ENCODE measurements at regions not wholly inside any gene's neighbourhood (a gene's known extent, or its start where the extent isn't known, plus 50 kb on each side); places are given as distances from the start of the nearest gene placed in this dataset.
"Not testable (repeated sequence)": the region's sequence is repeated elsewhere in the genome, so short reads cannot be mapped to it uniquely, and the experiment has no call there.

DNA sequence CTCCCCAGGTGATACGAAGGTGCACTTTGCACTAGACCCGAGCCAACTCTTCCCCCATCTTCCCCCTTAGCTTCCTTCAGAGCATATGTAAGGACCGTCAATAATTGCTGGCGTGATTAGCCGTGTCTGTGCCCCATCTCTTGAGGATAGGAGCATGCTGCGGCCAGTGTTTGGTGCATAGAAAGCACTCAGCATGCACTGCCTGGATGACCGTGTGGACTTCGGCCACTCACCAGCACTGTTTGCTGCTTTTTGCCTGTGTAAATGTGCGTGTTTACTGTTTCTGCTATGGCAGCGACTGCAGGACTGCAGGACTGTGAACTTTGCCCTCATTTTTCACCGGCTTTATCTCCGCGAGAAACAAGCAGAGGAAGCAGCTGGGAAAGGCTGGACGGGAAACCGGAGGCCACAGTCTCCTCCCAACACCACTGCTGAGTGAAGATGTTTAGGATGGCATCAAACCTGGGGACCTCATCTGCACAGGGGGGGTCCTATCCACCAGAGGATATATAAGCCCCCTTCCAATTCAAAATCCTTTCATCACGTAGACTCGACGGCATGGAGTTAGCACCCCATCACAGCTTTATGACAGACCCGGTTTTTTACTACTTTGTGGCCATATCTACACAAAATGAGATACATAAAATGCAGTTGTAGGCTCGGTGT, 150.6 kb upstream of the AFDN start:
- no peak for DNase-seq

DNA sequence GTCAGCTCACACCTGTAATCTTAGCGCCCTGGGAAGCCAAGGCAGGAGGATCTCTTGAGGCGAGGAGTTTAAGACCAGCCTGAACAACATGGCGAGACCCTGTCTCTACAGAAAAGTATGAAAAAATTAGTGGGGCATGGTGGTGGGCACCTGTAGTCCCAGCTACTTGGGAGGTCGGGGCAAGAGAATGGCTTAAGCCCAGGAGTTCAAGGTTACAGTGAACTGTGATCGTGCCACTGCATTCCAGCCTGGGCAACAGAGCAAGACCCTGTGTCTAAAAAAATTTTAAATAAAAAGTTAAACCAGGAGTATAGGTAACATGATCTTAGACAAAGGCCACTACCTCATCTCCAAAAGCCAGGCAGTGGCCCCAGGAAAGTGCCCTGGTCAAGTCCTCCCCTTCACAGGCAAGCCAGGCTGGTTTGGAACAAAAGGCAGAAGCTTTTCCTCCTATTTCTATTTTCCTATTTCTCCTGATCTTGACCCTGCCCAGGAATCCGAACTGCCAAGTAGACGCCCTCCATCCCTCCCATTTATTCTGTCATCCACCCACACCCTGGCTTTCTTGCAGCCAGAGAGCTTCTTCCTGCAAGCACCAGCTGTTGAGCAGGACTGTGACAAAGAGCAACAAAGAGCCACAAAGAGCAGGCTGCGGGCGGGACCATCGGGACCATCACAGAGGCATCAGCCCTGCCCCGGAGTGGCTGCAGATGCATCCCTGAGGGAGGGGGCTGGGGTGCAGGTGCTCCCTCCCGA, 149.9 kb upstream of the AFDN start:
- DNase-seq = no peak

DNA sequence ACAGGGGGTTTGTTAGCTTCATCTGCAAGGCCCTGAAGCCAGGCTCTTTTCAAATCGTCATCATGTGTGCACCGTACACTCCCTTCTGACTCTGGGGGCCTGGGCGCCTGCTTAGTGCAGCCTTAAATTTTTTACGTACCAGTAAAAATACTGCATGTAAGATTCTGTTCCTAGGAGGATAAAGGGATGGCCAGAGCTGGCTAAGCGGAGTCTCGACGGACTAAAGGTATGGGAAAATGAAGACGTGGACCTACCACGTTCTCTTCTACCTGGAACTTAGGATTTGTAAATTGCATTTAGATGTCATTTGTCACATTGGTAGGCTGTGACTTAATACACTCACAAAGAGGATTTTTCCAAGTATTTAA, 149.3 kb upstream of the AFDN start:
- DNase-seq = no peak

DNA sequence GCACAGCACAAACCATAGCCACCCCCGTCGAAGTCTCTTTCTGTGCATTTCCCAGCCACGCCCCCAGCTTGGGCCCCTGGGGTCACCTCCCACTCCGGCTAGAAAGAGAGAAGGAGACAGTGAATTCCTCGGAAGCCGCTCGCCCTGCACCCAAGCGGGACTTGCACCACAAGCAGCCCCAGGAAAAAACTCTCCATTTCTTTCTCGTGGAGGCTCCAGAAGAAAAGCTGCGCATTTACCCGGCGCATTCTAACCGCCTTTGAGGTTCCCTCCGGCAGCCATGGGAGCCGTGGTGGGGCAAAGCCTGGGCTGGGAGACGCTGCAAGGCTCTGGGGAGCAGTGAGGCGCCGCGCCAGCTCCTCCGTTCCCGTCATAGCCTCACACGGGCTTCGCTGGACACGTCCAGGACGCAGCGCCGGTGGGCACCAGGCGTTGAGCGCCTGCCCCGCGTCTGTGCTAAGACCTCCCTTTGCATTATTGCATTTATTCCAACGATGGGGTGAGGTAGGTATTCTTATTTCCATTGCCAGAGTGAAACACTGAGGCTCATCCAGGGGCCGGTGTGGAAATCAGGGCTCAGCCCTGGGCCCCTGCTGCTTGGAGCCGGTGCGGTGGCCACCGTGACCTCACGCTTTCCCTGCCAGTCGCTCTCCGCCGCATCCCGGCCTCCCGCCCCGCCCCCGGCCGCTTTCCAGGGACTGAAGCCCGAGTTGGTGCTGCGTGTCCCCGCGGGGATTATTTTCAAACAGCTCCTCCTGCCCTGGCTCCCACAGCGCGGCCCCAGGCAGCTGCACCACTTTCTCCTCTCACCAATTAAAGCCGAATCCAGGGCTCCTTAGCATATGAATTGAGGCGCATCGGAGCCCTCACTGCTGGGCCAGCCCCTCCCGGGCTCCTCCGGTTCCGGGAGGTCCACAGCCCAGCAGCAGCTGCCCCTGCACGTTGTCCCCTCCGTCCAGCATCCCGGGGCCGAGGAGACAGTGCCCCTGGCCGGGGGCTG, 148.3 kb upstream of the AFDN start:
- DNase-seq = no peak

DNA sequence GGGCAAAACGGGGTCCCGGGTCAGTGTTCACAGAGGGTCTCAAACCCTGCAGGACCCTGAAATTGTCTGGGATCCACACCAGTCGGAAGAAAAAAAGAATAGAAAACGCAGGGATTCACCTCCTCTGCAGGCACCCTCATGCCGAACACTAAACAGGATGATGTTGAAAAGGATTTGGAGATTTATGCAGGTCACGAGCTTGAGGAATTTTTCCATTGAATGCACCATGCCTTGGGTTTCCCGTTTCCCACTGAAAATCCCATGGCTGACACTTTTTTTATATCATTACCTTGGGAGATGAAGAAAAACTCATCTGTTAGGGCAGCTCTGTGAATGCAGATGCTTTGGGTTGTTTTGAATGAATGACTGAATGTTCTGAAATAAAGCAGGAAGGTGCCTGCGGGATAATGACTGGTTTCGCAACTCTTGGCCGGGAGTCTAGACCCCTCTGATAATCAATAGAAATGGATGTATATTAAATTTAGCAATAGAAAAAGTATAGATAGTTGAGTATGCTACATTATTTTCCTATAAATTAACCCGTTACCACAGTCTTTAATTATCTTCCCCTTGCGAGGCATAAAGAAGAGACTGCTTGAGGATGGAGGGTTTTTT, 147.5 kb upstream of the AFDN start:
- DNase-seq = no peak

DNA sequence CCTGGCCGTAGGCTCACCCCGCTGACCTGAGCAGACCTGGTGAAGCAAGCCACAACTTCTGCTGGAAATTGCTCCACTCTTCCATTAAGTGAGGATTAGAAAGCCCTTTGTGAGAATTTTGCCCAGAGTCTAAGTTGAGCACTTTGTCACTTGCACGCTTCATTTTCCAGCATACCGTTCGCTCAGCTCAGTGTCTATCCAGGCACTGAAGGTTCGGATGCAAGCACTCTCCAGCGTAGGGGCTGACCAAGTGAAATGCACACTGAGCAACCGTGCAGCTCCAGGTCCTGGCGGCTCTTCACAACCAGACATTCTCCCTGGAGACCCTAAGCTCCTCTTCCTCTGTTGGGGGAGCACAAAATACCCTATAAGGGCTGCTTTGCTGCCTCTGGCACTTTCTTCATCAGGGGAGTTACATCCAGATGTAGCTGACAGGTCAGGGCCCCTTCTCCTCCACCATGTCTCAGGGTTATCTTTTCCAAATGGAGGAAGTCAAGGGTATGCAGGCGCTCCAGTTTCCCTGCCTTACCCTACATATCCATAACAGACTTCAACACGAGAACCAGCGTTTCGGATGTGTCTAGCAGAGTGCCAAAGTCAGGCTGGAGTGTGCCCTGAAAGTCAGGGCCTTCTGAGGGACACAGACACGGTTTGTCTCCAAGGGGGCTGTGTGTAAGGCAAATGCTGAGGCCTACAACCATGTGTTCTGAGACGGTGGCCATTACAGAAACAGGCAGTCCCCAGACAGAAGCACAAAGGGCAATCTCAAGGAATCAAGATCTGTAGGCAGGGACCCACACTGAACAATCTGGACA, 146.7 kb upstream of the AFDN start:
- no peak for DNase-seq

DNA sequence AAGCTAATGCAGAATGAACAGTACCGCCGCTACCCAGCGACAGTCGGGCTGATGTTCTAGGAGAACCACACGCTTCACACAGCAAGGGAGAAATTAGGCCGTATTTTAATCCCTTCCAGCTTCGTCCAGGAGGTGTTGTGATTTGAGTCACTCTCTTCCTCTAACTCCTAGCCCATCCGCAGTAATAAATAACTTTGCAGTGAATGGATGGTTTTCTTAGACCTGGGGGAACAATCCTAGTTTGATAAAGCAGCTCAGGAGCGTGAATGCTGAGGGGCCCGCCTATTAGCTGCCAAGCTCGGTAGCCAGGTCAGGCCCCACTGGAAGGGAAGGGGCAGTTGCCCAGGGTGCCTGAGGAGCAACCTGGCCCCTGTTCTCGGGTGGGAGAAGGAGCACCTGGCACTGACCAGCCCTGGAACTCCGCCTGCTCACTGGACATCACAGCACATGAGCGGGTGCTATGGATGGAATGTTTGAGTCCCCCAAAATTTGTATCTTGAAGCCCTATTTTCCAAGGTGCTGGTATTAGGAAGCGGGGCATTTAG, 146.0 kb upstream of the AFDN start:
- no peak for DNase-seq

DNA sequence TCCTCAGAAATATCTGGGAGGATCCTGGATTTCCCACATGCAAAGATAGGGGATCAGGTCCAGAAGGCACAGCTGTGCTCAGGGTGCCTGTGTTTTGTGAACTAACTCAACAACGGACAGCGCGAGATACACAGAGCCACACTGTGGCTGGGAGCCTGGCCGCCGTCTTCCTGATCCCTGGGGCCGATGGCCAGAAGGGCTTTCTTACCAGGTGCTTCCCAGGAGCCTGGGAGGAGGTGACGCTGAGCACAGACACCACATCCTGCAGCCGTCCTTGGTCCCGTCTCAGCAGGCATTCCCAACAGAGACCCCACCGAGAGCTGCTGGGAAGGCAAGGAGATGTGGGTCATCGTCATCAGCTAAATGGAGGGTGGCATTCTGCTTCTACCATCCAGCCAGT, 144.6 kb upstream of the AFDN start:
- no peak for DNase-seq

DNA sequence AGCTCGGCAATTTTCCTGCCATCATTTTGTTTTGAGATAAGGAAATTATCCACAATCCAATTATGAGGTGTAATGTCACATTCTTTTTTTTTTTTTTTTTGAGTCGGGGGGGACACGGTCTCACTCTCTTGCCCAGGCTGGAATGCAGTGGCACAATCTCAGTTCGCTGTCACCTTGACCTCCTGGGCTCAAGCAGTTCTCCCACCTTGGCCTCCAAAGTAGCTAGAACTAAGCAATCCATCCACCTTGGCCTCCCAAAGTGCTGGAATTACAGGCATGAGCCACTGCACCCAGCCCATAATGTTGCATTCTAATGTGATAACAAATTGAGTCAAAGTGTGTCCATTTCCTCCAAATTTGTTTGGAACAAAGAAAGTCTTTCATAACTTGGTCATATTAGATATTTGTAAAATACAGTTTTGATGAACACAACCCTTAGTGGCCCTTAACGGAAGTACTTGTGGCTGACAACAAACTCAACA, 144.1 kb upstream of the AFDN start:
- no peak for DNase-seq

DNA sequence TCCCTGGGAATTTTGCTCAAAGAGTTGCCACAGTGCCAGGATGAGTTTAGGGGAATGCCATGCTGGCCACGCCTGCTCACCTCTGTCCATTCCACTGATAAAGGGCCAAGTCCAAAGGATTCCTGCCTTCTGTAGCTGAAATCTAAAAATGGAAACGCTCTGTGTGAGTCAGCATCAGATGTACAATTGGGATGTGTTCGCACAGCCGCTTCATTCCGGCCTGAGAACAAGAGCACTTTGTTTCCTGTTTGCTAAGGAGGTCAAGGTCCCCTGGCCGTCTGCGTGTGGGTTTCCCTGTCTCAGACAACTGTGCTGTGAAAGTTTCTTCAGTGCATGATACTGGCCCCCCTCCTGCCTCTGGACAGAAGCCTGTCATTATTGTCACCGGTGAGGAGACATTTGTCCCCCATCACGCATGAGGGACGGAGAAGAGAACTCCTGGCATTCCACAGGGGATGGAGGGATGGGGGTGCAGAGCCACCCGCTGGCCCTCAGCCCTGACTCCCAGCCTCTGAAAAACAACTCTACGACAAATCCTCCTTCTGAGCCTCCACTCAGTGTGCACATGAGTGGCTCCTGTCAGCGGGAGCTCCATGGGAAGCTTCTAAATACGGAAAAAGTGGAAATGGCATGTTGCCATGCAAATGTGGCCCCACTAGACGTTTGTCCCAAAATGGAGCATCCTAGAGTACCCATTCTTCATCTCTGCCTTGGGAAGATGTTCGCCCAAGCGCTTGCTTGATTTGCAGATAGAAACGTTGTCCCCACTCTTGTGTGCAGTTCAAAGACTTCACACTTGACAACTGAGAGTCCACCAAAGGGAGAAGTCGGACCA, 143.5 kb upstream of the AFDN start:
- DNase-seq = no peak

DNA sequence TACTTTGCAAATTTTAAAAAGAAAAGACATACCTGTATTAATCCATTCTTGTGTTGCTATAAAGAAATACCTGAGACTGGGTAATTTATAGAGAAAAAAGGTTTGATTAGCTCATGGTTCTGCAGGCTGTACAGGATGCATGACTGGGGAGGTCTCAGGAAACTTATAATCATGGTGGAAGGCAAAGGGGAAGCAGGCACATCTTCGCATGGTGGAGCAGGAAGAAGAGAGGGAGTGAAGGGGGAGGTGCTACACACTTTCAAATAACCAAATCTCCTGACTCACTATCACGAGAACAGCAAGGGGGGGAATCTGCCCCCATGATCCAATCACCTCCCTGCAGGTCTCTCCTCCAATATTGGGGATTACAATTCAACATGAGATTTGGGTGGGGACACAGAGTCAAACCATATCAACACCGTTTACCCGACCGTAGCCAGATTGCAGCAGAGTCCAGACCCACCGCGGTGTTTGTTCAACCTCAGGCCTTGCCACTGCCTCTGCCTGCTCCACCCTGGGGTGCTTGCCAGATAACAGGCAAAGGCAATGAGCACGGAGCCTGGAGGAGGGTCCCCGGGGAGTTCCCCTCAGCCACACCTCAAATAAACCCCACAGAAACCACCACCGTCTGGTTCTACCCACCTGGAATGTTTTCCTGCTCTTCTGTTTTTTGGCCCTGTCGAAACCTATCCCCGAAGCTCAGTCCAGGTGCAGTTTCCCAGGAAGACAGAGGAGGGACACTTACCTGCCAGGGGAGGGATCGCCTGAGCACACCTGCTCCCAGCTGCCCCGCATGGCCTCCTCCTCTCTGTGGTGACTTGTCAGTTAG, 142.2 kb upstream of the AFDN start:
- no peak for DNase-seq

DNA sequence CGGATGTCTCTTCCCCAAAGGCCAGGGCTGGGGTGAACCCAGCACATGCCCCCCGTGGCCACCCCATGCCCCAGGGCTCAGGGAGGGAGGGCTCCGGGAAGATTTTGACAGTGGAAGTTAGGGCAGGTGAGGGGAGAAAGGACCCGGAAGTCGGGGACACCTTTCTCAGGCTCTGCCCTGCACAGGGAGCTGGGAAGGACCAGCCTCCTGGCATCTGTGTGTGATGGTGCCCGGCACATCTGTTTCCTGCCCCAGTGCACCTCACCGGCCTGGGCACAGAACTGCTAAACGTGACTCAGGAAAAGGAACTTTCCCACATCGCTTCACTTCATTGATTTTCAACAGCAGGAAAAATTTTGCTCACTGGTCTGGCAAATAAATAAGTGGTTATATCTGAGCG, 141.1 kb upstream of the AFDN start:
- DNase-seq = no peak

DNA sequence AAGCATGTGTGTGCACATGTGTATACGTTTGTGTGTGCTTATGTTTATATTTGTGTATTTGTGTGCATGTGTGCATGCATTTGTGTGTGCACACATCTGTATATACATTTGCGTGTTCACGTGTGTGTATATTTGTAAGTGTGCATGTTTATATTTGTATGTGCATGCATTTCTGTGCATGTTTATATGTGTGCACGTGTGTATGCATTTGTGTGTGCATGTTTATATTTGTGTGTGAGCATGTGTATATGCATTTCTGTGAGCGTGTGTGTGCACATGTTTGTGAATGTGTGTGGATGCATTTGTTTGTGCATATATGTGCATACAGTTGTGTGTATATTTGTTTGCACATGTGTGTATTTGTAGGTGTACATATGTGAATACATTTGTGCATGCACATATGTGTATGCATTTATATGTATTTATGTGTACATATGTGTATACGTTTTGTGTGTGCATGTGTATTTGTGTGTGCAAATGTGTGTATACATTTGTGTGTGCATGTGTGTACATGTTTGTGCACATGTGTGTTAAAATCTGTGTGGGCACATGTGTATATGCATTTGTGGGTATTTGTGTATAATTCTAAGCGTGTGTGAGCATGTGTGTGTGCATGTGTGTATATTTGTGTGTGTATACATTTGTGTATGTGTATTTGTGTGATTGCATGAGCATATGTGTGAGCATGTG, 140.4 kb upstream of the AFDN start:
- DNase-seq = no peak

DNA sequence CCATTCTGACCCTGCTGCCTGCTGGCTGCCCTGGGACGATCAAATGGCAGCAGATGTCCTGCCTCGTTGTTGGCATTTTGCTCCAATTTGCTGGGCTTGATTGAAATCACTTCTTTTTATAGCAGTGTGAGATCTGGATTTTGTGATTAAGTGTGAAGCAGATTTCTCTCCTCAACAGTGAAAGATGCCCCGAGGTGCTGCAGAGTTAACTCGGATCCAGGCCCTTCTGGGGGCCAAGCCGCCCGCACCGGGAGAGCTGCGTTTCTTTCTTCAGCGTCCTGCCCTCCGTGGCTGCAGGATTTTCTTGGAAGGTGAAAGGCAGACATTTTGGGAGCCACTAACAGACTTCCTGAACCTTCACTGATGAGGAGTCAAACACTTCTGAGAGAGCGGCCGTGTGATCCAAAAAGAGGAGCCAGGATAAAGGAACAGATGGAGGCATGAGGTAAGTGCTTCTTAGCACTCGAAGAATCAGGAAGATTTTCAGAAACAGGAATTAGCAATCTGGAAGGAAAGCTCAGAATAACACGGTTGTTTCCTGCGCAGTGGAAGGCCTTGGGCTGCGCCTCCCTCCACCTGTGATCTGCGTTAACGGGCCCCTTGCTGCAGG, 139.5 kb upstream of the AFDN start:
- no peak for DNase-seq

DNA sequence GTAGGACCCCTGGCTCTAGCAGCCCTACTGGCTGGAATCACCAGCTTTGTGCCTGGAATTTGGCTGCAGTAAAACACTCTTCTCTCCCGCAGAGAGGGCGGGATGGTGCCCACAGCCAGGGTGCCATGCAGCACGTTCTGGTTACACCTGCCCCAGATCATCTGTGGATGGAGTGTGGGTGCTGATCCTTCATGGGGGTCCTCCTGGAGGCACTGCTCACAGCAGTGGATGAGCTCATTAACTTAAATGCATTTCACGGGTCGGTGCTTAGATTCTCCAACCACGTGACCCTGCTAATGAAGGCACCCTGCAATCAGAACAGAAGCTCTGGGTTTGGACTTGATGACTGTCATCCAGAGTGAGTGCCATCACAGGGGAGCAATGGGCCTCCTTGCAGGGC, 138.6 kb upstream of the AFDN start:
- DNase-seq = no peak

DNA sequence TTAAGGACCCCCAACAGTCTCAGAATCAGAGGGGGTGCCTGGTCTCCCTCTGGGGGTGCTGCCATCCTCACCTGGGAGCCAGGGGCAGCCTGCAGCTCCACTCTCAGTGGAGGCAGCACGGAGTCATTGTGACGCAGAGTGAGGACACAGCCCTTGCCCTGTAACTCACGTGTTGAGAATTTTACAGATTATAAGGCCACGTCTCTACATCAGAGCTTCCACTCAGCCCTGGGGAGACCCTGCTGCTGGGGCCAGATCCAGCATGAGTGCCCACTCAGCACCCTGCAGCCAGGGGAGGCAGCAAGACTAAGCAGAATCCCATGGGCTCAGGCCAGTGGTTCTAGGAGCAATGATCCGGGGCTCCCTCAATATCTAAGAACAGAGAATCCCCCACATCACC, 137.4 kb upstream of the AFDN start:
- no peak for DNase-seq

DNA sequence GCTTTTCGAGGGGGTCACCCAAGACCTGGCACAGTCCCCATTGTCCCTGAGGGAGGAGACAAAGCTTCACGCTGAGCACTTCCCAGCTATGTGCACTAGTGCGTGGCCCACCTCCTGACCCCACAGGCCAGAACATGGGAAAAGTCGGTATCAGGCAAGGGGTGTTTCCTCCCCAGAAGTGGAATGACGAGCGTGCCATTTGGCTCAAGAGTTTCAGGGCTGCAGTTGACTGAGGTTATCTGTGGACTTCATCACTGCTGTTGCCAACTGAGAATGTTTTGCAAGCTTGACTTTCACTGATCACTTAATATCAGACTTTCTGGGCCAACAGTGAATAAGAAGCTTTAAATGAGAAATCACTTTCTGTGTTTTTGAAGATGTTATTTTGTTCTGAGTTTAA, 137.0 kb upstream of the AFDN start:
- no peak for DNase-seq

DNA sequence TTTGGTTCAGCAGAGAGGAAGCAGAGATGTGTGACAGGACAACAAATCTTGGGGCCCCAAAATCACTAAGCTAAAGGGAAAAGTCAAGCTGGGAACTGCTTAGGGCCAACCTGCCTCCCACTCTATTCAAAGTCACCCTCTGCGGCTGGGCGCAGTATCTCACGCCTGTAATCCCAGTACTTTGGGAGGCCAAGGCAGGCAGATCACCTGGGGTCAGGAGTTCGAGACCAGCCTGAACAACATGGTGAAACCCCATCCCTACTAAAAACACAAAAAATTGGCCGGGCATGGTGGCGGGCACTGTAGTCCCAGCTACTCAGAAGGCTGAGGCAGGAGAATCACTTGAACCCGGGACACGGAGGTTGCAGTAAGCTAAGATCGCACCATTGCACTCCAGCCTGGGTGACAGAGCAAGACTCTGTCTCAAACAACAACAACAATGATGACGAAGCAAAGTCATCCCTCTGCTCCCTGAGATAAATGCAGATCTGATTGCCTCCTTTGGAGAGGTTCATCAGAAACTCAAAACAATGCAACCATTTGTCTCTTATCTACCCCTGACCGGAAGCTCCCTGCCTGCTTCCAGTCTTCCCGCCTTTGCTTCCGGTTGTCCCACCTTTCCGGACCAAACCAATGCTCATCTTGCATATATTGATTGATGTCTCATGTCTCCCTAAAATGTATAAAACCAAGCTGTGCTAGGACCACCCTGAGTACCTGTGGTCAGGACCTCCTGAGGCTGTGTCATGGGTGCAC, 136.4 kb upstream of the AFDN start:
- not testable (repeated sequence) for DNase-seq
